Thyroid gland (tissue), 4 donors: ENCODE measurements at regions not wholly inside any gene's neighbourhood (a gene's known extent, or its start where the extent isn't known, plus 50 kb on each side); places are given as distances from the start of the nearest gene placed in this dataset.

ENCODE experiments used
- CTCF ChIP-seq, 6 experiments: fragments of 200-600 bp in 3 of 6; fragments of 450-650 bp in 3 of 6; sonication (generic) in 3 of 6; IDR thresholded peaks; one replicate each; pipeline ENCODE4 v1.5.1; 2016 to 2019; ENCODE audit warnings: antibody characterized with exemption in 6 of 6, mild to moderate bottlenecking in 2 of 6, inconsistent platforms in 1 of 6, moderate library complexity in 1 of 6
- POLR2A ChIP-seq, 2 donors: fragments of 450-650 bp; IDR thresholded peaks; one replicate each; pipeline ENCODE4 v1.6.1; 2017; ENCODE audit warnings: antibody characterized with exemption in 2 of 2, mild to moderate bottlenecking in 2 of 2, moderate library complexity in 1 of 2

GRCh38 chr5:30957591-30957990 is 235.9 kb upstream of the CDH6 start:
- TF ChIP-seq POLR2A (IDR thresholded peaks at IDR 0.05) (no peak), CTCF (IDR thresholded peaks at IDR 0.05) (no peak)
